H9 (cell line): ENCODE measurements at regions not wholly inside any gene's neighbourhood (a gene's known extent, or its start where the extent isn't known, plus 50 kb on each side); places are given as distances from the start of the nearest gene placed in this dataset.

Experiments
- DNase-seq: peaks from one replicate; pipeline ENCODE4 v3.0.0-alpha.2; 2017
- H2AFZ ChIP-seq: one replicate; pipeline ENCODE4 v1.6.1; 2013; ENCODE audit warnings: mild to moderate bottlenecking, low read length, control low read depth, moderate library complexity
- H2AK5ac ChIP-seq: 2 replicates; pipeline ENCODE4 v1.6.1; 2013; ENCODE audit warnings: low read length, control low read depth, mixed read lengths; ENCODE audit not compliant: insufficient read length
- H2BK120ac ChIP-seq: one replicate; pipeline ENCODE4 v1.6.1; 2013; ENCODE audit warnings: low read depth, mild to moderate bottlenecking, low read length, control low read depth, inconsistent platforms; ENCODE audit not compliant: poor library complexity, severe bottlenecking
- H2BK12ac ChIP-seq: 2 replicates; pipeline ENCODE4 v1.6.1; 2013; ENCODE audit warnings: low read length, control low read depth, mixed read lengths, low read depth; ENCODE audit not compliant: insufficient read length
- H2BK15ac ChIP-seq: 2 replicates; pipeline ENCODE4 v1.6.1; 2013; ENCODE audit warnings: low read depth, low read length, control low read depth
- H2BK20ac ChIP-seq: one replicate; pipeline ENCODE4 v1.6.1; 2013; ENCODE audit warnings: low read depth, mild to moderate bottlenecking, low read length, control low read depth, inconsistent platforms; ENCODE audit not compliant: poor library complexity, severe bottlenecking
- H2BK5ac ChIP-seq: 2 replicates; pipeline ENCODE4 v1.6.1; 2013; ENCODE audit warnings: low read length, control low read depth, mixed read lengths; ENCODE audit not compliant: insufficient read length
- H3K14ac ChIP-seq: 2 replicates; pipeline ENCODE4 v1.6.1; 2013; ENCODE audit warnings: low read length, control low read depth; ENCODE audit not compliant: insufficient read depth
- H3K18ac ChIP-seq: 2 replicates; pipeline ENCODE4 v1.6.1; 2013; ENCODE audit warnings: low read depth, mild to moderate bottlenecking, mixed read lengths, low read length, control low read depth; ENCODE audit not compliant: insufficient read length
- H3K23ac ChIP-seq: 2 replicates; pipeline ENCODE4 v1.6.1; 2013; ENCODE audit warnings: low read length, control low read depth, mixed read lengths, low read depth; ENCODE audit not compliant: insufficient read length
- H3K23me2 ChIP-seq: 2 replicates; pipeline ENCODE4 v1.6.1; 2013; ENCODE audit warnings: low read depth, mild to moderate bottlenecking, mixed read lengths, low read length, control low read depth; ENCODE audit not compliant: insufficient read length, poor library complexity, severe bottlenecking
- H3K27ac ChIP-seq: 2 replicates; pipeline ENCODE4 v1.5.1; 2013; ENCODE audit warnings: low read length, control low read depth, mixed read lengths, low read depth; ENCODE audit not compliant: insufficient read length
- H3K27me3 ChIP-seq: 2 replicates; pipeline ENCODE4 v1.6.1; 2013; ENCODE audit warnings: low read length, control low read depth, inconsistent platforms; ENCODE audit not compliant: insufficient read depth
- H3K4ac ChIP-seq: 2 replicates; pipeline ENCODE4 v1.6.1; 2013; ENCODE audit warnings: low read depth, mild to moderate bottlenecking, control low read depth, inconsistent platforms, low read length, moderate library complexity
- H3K4me1 ChIP-seq: 2 replicates; pipeline ENCODE4 v1.6.1; 2013; ENCODE audit warnings: low read length, control low read depth, inconsistent platforms; ENCODE audit not compliant: insufficient read depth
- H3K4me2 ChIP-seq: 2 replicates; pipeline ENCODE4 v1.6.1; 2013; ENCODE audit warnings: low read length, control low read depth, mixed read lengths; ENCODE audit not compliant: insufficient read length, insufficient read depth
- H3K56ac ChIP-seq: 2 replicates; pipeline ENCODE4 v1.6.1; 2013; ENCODE audit warnings: low read depth, mild to moderate bottlenecking, mixed read lengths, low read length, control low read depth; ENCODE audit not compliant: insufficient read length
- H3K79me1 ChIP-seq: 2 replicates; pipeline ENCODE4 v1.6.1; 2013; ENCODE audit warnings: low read depth, mild to moderate bottlenecking, moderate library complexity, low read length, control low read depth, inconsistent platforms; ENCODE audit not compliant: insufficient read depth, poor library complexity, severe bottlenecking
- H3K79me2 ChIP-seq: 2 replicates; pipeline ENCODE4 v1.6.1; 2013; ENCODE audit warnings: low read length, control low read depth, inconsistent platforms; ENCODE audit not compliant: insufficient read depth
- H3K9ac ChIP-seq: 2 replicates; pipeline ENCODE4 v1.6.1; 2013; ENCODE audit warnings: low read length, control low read depth, mixed read lengths; ENCODE audit not compliant: insufficient read length; ENCODE audit errors: extremely low read depth
- H3K9me3 ChIP-seq: one replicate; pipeline ENCODE4 v1.6.1; 2013; ENCODE audit warnings: low read depth, low read length, inconsistent platforms; ENCODE audit not compliant: control insufficient read depth
- H3T11ph ChIP-seq: one replicate; pipeline ENCODE4 v1.6.1; 2013; ENCODE audit warnings: mild to moderate bottlenecking, low read length, control low read depth, inconsistent platforms
- H4K20me1 ChIP-seq: one replicate; pipeline ENCODE4 v1.6.1; 2013; ENCODE audit not compliant: control insufficient read depth, insufficient read length, insufficient read depth
- H4K5ac ChIP-seq: 2 replicates; pipeline ENCODE4 v1.6.1; 2013; ENCODE audit warnings: low read depth, mild to moderate bottlenecking, mixed read lengths, low read length, control low read depth; ENCODE audit not compliant: insufficient read length
- H4K8ac ChIP-seq: replicated peaks from 2 replicates; pipeline ENCODE4 v1.6.1; 2013; ENCODE audit warnings: low read length, control low read depth, mixed read lengths, low read depth; ENCODE audit not compliant: insufficient read length
- H4K91ac ChIP-seq: 2 replicates; pipeline ENCODE4 v1.6.1; 2013; ENCODE audit warnings: low read depth, mild to moderate bottlenecking, moderate library complexity, mixed read lengths, low read length, control low read depth; ENCODE audit not compliant: insufficient read length
- H3K27ac Mint-ChIP-seq, 3 experiments: 2 replicates in 2 of 3; 3 replicates in 1 of 3; pipeline ENCODE4 v1.8.0; 2020 to 2021; ENCODE audit warnings: mixed read lengths in 3 of 3, mild to moderate bottlenecking in 1 of 3, moderate library complexity in 1 of 3
- H3K27me3 Mint-ChIP-seq: 2 replicates; pipeline ENCODE4 v1.8.0; 2021; ENCODE audit warnings: low read depth, mild to moderate bottlenecking, moderate library complexity, mixed read lengths
- H3K36me3 Mint-ChIP-seq, 3 experiments: 2 replicates in 2 of 3; 3 replicates in 1 of 3; pipeline ENCODE4 v1.8.0; 2020 to 2021; ENCODE audit warnings: low read depth in 3 of 3, mixed read lengths in 3 of 3; ENCODE audit not compliant: insufficient read depth in 1 of 3
- H3K4me1 Mint-ChIP-seq, 2 experiments: 2 replicates each; pipeline ENCODE4 v1.8.0; 2020; ENCODE audit warnings: mixed read lengths in 2 of 2
- H3K4me3 Mint-ChIP-seq, 2 experiments: 2 replicates in 1 of 2; 3 replicates in 1 of 2; pipeline ENCODE4 v1.8.0; 2020 to 2021; ENCODE audit warnings: mild to moderate bottlenecking in 2 of 2, mixed read lengths in 2 of 2, moderate library complexity in 1 of 2
- H3K9me3 Mint-ChIP-seq, 2 experiments: 2 replicates in 1 of 2; 3 replicates in 1 of 2; pipeline ENCODE4 v1.8.0; 2020; ENCODE audit warnings: mild to moderate bottlenecking in 2 of 2, mixed read lengths in 2 of 2, moderate library complexity in 1 of 2
- WGBS: extraction: QIAGEN DNeasy Blood & Tissue Kit; methylation state at CpG from one replicate; pipeline ENCODE4 v1.1.7; 2013; ENCODE audit warnings: missing lambda C conversion rate, low lambda C conversion rate, mixed read lengths; ENCODE audit not compliant: insufficient read length; ENCODE audit errors: extremely low coverage; 5-methylcytosine and 5-hydroxymethylcytosine counted together
- TF ChIP-seq, protein P1 (sequence below): fragments of 200-600 bp; sonication (generic); conservative IDR thresholded peaks from 3 replicates; pipeline ENCODE4 v1.8.0; 2021; ENCODE audit warnings: antibody characterized with exemption, mild to moderate bottlenecking

DNA sequence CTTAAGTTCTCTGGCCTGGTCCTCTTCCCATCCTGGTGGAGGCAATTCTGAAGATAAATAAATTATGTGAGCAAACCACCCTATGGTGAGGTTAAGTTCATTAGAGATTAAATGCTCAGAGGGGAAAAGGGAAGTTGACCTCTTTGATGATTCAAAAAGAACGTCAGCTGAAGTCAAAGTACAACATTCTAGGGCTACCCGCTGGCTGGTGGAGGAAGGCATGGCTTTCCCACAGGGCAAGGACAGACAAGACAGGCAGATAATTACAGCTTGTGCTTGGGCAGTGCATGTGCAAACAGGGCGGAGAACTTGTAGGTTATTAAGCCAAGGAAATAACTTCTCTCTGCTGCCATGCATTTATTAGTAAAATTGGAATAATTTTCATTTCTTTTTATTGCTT, 91.0 kb upstream of the SLC24A3 start:
- Histone ChIP-seq H4K8ac (no peak overlapping the region), H3K4ac (no peak overlapping the region), H4K5ac (no peak overlapping the region), H2AFZ (no peak overlapping the region), H2BK120ac (no peak overlapping the region), H3K23me2 (no peaks in the 10 kb centered on the region), H3T11ph (no peak overlapping the region), H2BK5ac (no peak overlapping the region), H3K4me2 (no peak overlapping the region), H3K79me1 (no peaks in the 10 kb centered on the region), H3K56ac (no peak overlapping the region), H3K79me2 (no peaks in the 10 kb centered on the region), H3K27me3 (no peaks in the 10 kb centered on the region), H2AK5ac (no peak overlapping the region), H3K27ac (no peak overlapping the region), H4K20me1 (no peaks in the 10 kb centered on the region), H3K18ac (no peak overlapping the region), H2BK15ac (no peak overlapping the region), H3K23ac (no peak overlapping the region), H4K91ac (no peak overlapping the region), H3K4me1 (no peaks in the 10 kb centered on the region), H3K9me3 (no peaks in the 10 kb centered on the region), H3K9ac (no peak overlapping the region), H3K14ac (no peak overlapping the region), H2BK20ac (no peak overlapping the region), H2BK12ac (no peak overlapping the region)
- Mint-ChIP-seq H3K9me3 (no peaks in the 10 kb centered on the region; a peak in 1 of 5 replicates), H3K27ac (no peak overlapping the region), H3K36me3 (no peaks in the 10 kb centered on the region), H3K4me1 (no peaks in the 10 kb centered on the region), H3K4me3 (no peak overlapping the region), H3K27me3 (peaks cover 2% of the 10 kb centered on the region)
- TF ChIP-seq, protein P1, sequence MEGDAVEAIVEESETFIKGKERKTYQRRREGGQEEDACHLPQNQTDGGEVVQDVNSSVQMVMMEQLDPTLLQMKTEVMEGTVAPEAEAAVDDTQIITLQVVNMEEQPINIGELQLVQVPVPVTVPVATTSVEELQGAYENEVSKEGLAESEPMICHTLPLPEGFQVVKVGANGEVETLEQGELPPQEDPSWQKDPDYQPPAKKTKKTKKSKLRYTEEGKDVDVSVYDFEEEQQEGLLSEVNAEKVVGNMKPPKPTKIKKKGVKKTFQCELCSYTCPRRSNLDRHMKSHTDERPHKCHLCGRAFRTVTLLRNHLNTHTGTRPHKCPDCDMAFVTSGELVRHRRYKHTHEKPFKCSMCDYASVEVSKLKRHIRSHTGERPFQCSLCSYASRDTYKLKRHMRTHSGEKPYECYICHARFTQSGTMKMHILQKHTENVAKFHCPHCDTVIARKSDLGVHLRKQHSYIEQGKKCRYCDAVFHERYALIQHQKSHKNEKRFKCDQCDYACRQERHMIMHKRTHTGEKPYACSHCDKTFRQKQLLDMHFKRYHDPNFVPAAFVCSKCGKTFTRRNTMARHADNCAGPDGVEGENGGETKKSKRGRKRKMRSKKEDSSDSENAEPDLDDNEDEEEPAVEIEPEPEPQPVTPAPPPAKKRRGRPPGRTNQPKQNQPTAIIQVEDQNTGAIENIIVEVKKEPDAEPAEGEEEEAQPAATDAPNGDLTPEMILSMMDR: no peak
- DNase-seq: no peak
- no CpG with 5 or more reads among the region's 3 CpGs for WGBS
